T-helper 17 cell (primary cell): ENCODE measurements at regions not wholly inside any gene's neighbourhood (a gene's known extent, or its start where the extent isn't known, plus 50 kb on each side); places are given as distances from the start of the nearest gene placed in this dataset.

Experiments
- ATAC-seq: fragments of 150-1000 bp; cut with Tn5 transposase; 2 replicates; pipeline ENCODE4 v1.10.0; 2021; ENCODE audit warnings: mild to moderate bottlenecking, moderate library complexity
- DNase-seq, 3 donors: peaks; one replicate each; pipeline versions ENCODE4 v3.0.0 to v3.0.0-alpha.2; 2020 to 2021
- H3K9me3 ChIP-seq: one replicate; pipeline ENCODE4 v1.7.0; 2013; ENCODE audit warnings: low read length, mild to moderate bottlenecking; ENCODE audit not compliant: control insufficient read depth, poor library complexity, severe bottlenecking
- H3K27ac Mint-ChIP-seq: one replicate; pipeline ENCODE4 v1.8.0; 2022; ENCODE audit warnings: mild to moderate bottlenecking, moderate library complexity, mixed read lengths
- H3K27me3 Mint-ChIP-seq: one replicate; pipeline ENCODE4 v1.8.0; 2022; ENCODE audit warnings: mixed read lengths
- H3K36me3 Mint-ChIP-seq: one replicate; pipeline ENCODE4 v1.8.0; 2022; ENCODE audit warnings: low read depth, mixed read lengths
- H3K4me1 Mint-ChIP-seq: one replicate; pipeline ENCODE4 v1.8.0; 2022; ENCODE audit warnings: mild to moderate bottlenecking, mixed read lengths
- H3K4me3 Mint-ChIP-seq: one replicate; pipeline ENCODE4 v1.8.0; 2022; ENCODE audit warnings: mild to moderate bottlenecking, moderate library complexity, mixed read lengths

- DNase-seq (no peak), ATAC-seq (no peak)
- H3K9me3 ChIP-seq, result peaks cover 3% of the 10 kb centered on the region
- no peak overlapping the region for H3K4me3 Mint-ChIP-seq
- no peaks in the 10 kb centered on the region for H3K4me1 Mint-ChIP-seq
- H3K36me3 Mint-ChIP-seq, result peaks cover 2% of the 10 kb centered on the region
- no peak overlapping the region for H3K27ac Mint-ChIP-seq
- no peaks in the 10 kb centered on the region for H3K27me3 Mint-ChIP-seq
Measured at GRCh38 chr18:54765636-54766375, 62.5 kb upstream of the RAB27B start.

DNA sequence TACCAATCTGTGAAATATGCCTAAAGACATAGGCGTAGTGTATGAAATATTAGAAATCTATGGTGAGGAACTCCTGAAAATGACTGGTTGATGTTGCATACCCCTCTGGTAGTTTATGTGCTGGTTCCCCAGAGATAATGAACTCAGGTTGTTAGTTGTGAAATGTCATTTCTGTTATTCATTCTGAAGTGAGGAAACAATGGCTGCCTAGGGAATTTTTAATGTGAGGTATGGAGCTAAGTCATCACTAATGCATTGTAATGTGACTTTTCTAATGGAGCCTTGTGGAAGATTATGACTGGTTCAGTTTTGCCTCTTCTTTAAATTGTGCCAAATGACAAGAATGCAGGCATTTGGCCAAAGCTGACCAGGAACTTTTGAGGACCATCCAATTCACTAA, 61.6 kb upstream of the RAB27B start:
- Mint-ChIP-seq H3K27me3 (no peaks in the 10 kb centered on the region), H3K27ac (no peak overlapping the region), H3K4me1 (no peaks in the 10 kb centered on the region), H3K4me3 (no peak overlapping the region), H3K36me3 (peaks cover 2% of the 10 kb centered on the region)
- peaks cover 3% of the 10 kb centered on the region for H3K9me3 ChIP-seq
- ATAC-seq (no peak), DNase-seq (no peak)

DNA sequence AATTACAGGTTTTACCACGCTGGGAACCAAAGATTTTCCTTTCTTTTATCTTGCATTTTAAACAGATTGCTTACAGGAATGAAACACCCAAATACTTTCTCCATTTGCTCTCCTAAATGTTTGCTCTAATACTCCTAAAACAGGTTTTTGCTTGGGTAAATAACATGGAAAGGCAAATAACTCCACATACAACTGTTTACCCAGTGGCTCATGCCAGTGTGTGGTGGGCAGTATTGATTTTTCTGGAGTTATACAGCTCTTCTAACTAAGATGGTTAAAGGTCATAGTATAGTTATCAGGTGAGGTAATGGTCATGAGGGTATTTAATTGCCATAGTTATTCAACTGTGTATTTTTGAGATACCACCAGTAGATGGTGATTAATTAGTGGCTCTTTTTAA, 61.2 kb upstream of the RAB27B start:
- H3K9me3 ChIP-seq, result peaks cover 3% of the 10 kb centered on the region
- no peaks in the 10 kb centered on the region for H3K4me1 Mint-ChIP-seq
- peaks cover 2% of the 10 kb centered on the region for H3K36me3 Mint-ChIP-seq
- ATAC-seq (no peak), DNase-seq (no peak)
- H3K4me3 Mint-ChIP-seq, result no peak overlapping the region
- no peak overlapping the region for H3K27ac Mint-ChIP-seq
- no peaks in the 10 kb centered on the region for H3K27me3 Mint-ChIP-seq

DNA sequence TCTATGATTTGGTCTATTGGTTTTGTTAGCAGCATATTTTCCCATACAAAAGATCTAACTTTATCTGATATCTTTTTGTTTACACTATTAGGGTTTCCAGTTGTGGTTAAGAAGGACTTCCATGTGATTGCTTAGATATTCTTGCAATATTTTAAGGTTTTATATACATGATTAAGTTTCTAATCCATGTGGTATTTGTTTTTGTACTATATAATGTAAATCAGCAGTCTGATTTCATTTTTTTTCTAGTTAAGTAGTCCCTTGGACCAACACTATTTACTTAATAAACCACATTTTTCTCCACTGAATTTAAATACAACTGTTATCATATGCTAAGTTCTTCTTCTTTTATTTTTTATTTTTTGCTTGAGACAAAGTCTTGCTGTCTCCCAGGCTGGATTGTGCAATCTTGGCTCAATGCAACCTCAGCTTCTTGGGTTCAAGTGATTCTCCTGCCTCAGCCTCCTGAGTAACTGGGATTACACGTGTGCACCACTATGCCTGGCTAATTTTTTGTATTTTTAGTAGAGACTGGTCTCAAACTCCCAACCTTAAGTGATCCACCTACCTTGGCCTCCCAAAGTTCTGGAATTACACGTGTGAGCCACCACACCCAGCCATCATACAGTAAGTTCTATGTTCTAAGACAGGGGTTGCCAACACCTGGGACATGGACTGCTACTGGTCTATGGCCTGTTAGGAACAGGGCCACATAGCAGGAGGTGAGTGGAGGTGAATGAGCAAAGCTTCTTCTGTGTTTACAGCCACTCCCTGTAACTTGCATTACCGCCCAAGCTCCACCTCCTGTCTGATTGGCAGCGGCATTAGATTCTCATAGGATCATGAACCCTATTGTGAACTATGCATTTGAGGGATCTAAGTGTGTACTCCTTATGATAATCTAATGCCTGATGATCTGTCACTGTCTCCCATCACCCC, 58.5 kb upstream of the RAB27B start:
- Mint-ChIP-seq H3K36me3 (no peaks in the 10 kb centered on the region), H3K4me1 (no peaks in the 10 kb centered on the region), H3K27me3 (no peaks in the 10 kb centered on the region), H3K27ac (no peak overlapping the region), H3K4me3 (no peak overlapping the region)
- ATAC-seq (no peak), DNase-seq (no peak)
- peaks cover 2% of the 10 kb centered on the region for H3K9me3 ChIP-seq

- Mint-ChIP-seq H3K4me3 (no peak overlapping the region), H3K27ac (no peak overlapping the region), H3K36me3 (no peaks in the 10 kb centered on the region), H3K27me3 (no peaks in the 10 kb centered on the region), H3K4me1 (peaks cover 3% of the 10 kb centered on the region)
- ATAC-seq (no peak), DNase-seq (no peak)
- no peaks in the 10 kb centered on the region for H3K9me3 ChIP-seq
Measured at GRCh38 chr18:54772056-54772455, 56.2 kb upstream of the RAB27B start.

DNA sequence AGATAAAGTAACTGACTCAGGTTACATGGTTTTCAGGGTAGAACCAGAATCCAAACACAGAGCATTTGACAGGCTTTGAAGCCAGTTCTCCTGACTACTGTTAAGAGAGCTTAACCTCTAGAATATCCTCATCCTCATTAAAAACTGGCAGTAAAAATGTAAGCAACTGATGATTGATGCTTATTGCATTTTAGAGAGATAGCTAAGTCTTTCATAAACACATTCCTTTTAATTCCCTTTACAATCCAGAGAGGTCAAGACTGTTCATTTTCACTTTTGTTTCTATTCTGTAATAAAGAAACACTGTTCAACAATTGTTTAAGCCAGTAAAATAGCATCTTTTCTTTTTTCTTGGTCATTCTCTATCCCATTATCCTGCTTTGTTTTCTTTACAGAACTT, 53.9 kb upstream of the RAB27B start:
- peaks cover 3% of the 10 kb centered on the region for H3K4me1 Mint-ChIP-seq
- H3K27me3 Mint-ChIP-seq, result no peaks in the 10 kb centered on the region
- H3K9me3 ChIP-seq, result no peaks in the 10 kb centered on the region
- no peak overlapping the region for H3K27ac Mint-ChIP-seq
- H3K4me3 Mint-ChIP-seq, result no peak overlapping the region
- no peaks in the 10 kb centered on the region for H3K36me3 Mint-ChIP-seq
- no peak for ATAC-seq
- no peak for DNase-seq

- peaks cover 3% of the 10 kb centered on the region for H3K4me1 Mint-ChIP-seq
- H3K27ac Mint-ChIP-seq, result no peak overlapping the region
- H3K9me3 ChIP-seq, result no peaks in the 10 kb centered on the region
- no peaks in the 10 kb centered on the region for H3K27me3 Mint-ChIP-seq
- no peak overlapping the region for H3K4me3 Mint-ChIP-seq
- DNase-seq (no peak), ATAC-seq (no peak)
- H3K36me3 Mint-ChIP-seq, result no peaks in the 10 kb centered on the region
Measured at GRCh38 chr18:54774981-54775665, 53.2 kb upstream of the RAB27B start.

DNA sequence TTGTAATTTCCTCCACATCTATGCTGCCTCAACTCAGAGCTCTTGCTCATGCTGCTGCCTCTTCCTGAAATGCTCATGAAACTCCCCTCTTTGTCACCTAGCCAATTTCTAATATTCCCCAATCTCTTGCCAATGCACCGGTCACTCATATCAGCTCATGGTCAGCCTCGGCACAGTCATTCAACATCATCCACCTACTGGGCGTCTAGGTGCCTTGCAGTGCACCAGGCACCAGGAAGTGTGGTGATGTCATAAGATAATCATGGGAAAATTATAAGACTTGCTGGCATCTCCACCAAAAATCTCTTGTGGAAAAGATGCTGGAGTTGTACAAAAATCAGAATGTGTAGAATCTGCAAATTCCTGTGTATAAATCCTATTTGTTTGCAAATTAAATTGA, 52.6 kb upstream of the RAB27B start:
- ATAC-seq (no peak), DNase-seq (no peak)
- peaks cover 2% of the 10 kb centered on the region for H3K36me3 Mint-ChIP-seq
- no peaks in the 10 kb centered on the region for H3K27me3 Mint-ChIP-seq
- no peak overlapping the region for H3K4me3 Mint-ChIP-seq
- H3K9me3 ChIP-seq, result no peaks in the 10 kb centered on the region
- H3K27ac Mint-ChIP-seq, result no peak overlapping the region
- peaks cover 3% of the 10 kb centered on the region for H3K4me1 Mint-ChIP-seq

GRCh38 chr18:54776282-54776977, 51.8 kb upstream of the RAB27B start:
- DNase-seq (no peak), ATAC-seq (no peak)
- Mint-ChIP-seq H3K36me3 (peaks cover 2% of the 10 kb centered on the region), H3K4me3 (no peak overlapping the region), H3K4me1 (peaks cover 3% of the 10 kb centered on the region), H3K27me3 (no peaks in the 10 kb centered on the region), H3K27ac (no peak overlapping the region)
- no peaks in the 10 kb centered on the region for H3K9me3 ChIP-seq

DNA sequence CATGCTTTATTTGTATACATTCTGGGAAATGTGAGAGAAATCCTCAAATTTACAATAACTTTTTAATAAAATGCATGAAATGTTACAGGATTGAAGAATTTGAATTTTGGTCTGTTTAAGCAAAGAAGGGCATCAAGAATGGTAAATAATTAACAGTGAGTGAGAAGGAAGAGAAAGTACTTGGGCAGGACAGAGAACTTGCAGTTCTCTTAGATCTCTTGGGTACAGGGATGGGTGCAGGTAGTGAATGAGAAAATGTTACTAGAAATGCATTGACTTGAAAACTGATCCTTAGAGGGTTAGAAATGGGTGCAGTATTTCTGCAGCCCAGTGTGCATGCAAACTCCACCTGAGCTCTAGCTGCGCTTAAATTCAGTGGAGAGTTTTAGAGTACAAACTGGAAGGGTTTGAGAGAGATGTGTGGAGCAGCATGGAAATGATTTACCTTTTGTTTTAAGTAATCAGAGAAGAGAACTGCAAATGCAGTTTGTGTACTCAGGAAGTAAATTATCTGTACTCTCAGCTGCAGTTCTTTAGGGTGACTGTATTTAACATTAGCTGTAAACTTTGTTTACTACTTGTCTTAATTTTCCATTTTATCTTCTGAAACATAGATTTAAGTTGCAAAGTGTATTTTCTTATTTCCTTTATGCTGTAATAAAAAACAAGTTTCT, 51.0 kb upstream of the RAB27B start:
- peaks cover 3% of the 10 kb centered on the region for H3K4me1 Mint-ChIP-seq
- peaks cover 2% of the 10 kb centered on the region for H3K36me3 Mint-ChIP-seq
- no peaks in the 10 kb centered on the region for H3K9me3 ChIP-seq
- H3K27ac Mint-ChIP-seq, result no peak overlapping the region
- no peaks in the 10 kb centered on the region for H3K27me3 Mint-ChIP-seq
- ATAC-seq (no peak), DNase-seq (no peak)
- H3K4me3 Mint-ChIP-seq, result no peak overlapping the region

DNA sequence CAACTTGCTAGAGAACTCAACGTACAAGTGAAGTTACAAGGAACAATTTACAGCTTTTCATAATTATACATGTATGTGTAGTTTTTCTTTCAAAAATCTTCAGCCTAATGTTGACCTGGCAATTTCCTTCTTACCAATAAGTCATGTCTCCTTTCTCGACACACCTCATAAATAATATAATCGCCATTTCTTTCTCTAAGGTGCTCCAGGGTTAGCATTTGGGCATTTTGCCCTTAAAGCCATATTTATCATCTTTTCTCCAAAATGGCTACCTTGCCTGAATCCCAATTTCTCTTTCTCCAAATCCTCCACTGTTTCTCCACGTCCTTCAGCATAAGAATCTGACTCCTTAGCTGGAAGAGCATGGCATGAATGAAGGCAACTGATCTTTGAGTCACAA, 50.3 kb upstream of the RAB27B start:
- peaks cover 2% of the 10 kb centered on the region for H3K36me3 Mint-ChIP-seq
- no peaks in the 10 kb centered on the region for H3K27me3 Mint-ChIP-seq

More for the DNA sequence above, 50.3 kb upstream of the RAB27B start:
- H3K4me3 Mint-ChIP-seq, result no peak overlapping the region
- DNase-seq, result no peak
- H3K9me3 ChIP-seq, result no peaks in the 10 kb centered on the region
- no peak for ATAC-seq
- H3K27ac Mint-ChIP-seq, result no peak overlapping the region
- H3K4me1 Mint-ChIP-seq, result peaks cover 3% of the 10 kb centered on the region
